ENCODE measurements at regions not wholly inside any gene's neighbourhood (a gene's known extent, or its start where the extent isn't known, plus 50 kb on each side); places are given as distances from the start of the nearest gene placed in this dataset.

DNA sequence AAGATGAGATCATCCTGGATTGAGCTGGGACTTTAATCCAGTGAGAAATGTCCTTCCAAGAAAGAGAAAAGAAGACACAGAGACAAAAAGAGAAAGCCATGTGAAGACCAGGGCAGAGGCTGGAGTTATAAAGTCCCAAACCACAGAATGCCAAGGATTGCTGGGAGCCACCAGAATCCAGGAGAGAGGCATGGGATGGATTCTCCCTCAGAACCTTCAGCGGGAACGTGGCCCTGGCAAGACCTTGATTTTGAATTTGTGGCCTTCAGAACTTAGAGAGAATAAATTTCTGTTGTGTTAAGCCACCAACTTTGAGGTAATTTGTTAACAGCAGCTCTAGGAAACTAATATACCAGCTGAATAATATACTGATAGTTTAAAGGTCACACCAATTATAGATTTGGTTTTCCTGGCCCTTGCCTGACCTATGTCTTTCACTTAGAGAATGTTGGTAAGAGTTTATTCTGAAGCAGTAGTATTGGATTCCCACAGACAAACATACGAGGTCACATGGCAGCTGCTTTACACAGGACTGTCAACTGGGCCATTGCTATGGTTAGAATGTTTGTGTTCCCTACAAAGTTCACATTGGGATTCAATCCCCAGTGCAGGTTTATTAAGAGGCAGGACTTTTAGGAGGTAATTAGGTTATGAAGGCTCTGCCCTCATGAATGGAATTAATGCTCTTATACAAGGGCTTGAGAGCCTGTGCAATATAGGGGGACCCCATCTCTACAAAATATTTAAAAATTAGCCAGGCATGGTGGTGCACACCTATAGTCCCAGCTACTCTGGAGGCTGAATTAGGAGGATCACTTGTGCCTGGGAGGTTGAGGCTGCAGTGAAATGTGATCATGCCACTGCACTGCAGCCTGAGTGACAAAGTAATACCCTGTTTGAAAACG lies 156.5 kb upstream of the EEA1 start:
- Histone ChIP-seq H3K4me1 (ENCODE audit: control insufficient read depth, insufficient read depth, low read length) (peaks cover 8% of the 10 kb centered on the region), H3K27ac (ENCODE audit: extremely low read depth, low read depth, low read length) (no peak overlapping the region), H3K9me3 (ENCODE audit: control insufficient read depth, insufficient read depth, low read depth, low read length) (no peaks in the 10 kb centered on the region), H3K4me3 (ENCODE audit: low read depth, low read length) (no peak overlapping the region), H3K36me3 (ENCODE audit: control insufficient read depth in 2 of 2, insufficient read depth in 1 of 2, low read length in 2 of 2) (no peaks in the 10 kb centered on the region)
- CTCF ChIA-PET, result interaction anchor here (0.6 to 2.3 kb wide), 6 partner anchors 10 to 154 kb away, joined by 3 to 8 read pairs (median 4); no protein-coding TSS in a partner anchor
- POLR2A ChIA-PET, result no interaction called here
- TF ChIP-seq, protein P1, sequence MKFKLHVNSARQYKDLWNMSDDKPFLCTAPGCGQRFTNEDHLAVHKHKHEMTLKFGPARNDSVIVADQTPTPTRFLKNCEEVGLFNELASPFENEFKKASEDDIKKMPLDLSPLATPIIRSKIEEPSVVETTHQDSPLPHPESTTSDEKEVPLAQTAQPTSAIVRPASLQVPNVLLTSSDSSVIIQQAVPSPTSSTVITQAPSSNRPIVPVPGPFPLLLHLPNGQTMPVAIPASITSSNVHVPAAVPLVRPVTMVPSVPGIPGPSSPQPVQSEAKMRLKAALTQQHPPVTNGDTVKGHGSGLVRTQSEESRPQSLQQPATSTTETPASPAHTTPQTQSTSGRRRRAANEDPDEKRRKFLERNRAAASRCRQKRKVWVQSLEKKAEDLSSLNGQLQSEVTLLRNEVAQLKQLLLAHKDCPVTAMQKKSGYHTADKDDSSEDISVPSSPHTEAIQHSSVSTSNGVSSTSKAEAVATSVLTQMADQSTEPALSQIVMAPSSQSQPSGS (tag by site-specific recombination; IDR thresholded peaks at IDR 0.05; ENCODE audit: low read depth), result no peak
- TF ChIP-seq ZNF664 (tag by site-specific recombination; IDR thresholded peaks at IDR 0.05) (no peak), ZNF530 (tag by site-specific recombination; IDR thresholded peaks at IDR 0.05; ENCODE audit: low read depth) (no peak), ZNF658 (tag by site-specific recombination; IDR thresholded peaks at IDR 0.05) (no peak), KLF1 (tag by site-specific recombination; IDR thresholded peaks at IDR 0.05) (no peak), ZNF366 (tag by site-specific recombination; conservative IDR thresholded peaks at IDR 0.05) (no peak), ZNF138 (tag by site-specific recombination; IDR thresholded peaks at IDR 0.05; ENCODE audit: borderline replicate concordance) (no peak), KLF8 (tag by site-specific recombination; IDR thresholded peaks at IDR 0.05) (no peak), ZBTB17 (tag by site-specific recombination; IDR thresholded peaks at IDR 0.05) (no peak), ZNF670 (tag by site-specific recombination; IDR thresholded peaks at IDR 0.05; ENCODE audit: low read depth) (no peak), ZEB2 (tag by site-specific recombination; IDR thresholded peaks at IDR 0.05) (no peak), BCL11A (tag by site-specific recombination; IDR thresholded peaks at IDR 0.05; ENCODE audit: low read depth) (no peak), ZNF292 (tag by site-specific recombination; IDR thresholded peaks at IDR 0.05; ENCODE audit: borderline replicate concordance, low read depth) (no peak), ZBTB8A (tag by site-specific recombination; IDR thresholded peaks at IDR 0.05) (no peak), ZNF777 (tag by site-specific recombination; IDR thresholded peaks at IDR 0.05; ENCODE audit: borderline replicate concordance) (no peak)
- TF ChIP-seq, protein P2, sequence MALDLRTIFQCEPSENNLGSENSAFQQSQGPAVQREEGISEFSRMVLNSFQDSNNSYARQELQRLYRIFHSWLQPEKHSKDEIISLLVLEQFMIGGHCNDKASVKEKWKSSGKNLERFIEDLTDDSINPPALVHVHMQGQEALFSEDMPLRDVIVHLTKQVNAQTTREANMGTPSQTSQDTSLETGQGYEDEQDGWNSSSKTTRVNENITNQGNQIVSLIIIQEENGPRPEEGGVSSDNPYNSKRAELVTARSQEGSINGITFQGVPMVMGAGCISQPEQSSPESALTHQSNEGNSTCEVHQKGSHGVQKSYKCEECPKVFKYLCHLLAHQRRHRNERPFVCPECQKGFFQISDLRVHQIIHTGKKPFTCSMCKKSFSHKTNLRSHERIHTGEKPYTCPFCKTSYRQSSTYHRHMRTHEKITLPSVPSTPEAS (tag by site-specific recombination; IDR thresholded peaks at IDR 0.05), result no peak
- TF ChIP-seq, protein P3, sequence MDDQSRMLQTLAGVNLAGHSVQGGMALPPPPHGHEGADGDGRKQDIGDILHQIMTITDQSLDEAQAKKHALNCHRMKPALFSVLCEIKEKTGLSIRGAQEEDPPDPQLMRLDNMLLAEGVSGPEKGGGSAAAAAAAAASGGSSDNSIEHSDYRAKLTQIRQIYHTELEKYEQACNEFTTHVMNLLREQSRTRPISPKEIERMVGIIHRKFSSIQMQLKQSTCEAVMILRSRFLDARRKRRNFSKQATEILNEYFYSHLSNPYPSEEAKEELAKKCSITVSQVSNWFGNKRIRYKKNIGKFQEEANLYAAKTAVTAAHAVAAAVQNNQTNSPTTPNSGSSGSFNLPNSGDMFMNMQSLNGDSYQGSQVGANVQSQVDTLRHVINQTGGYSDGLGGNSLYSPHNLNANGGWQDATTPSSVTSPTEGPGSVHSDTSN (CRISPR knock-in tag; IDR thresholded peaks at IDR 0.05), result no peak
- TF ChIP-seq, protein P4, sequence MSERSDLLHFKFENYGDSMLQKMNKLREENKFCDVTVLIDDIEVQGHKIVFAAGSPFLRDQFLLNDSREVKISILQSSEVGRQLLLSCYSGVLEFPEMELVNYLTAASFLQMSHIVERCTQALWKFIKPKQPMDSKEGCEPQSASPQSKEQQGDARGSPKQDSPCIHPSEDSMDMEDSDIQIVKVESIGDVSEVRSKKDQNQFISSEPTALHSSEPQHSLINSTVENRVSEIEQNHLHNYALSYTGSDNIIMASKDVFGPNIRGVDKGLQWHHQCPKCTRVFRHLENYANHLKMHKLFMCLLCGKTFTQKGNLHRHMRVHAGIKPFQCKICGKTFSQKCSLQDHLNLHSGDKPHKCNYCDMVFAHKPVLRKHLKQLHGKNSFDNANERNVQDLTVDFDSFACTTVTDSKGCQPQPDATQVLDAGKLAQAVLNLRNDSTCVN (tag by site-specific recombination; optimal IDR thresholded peaks at IDR 0.05), result no peak
- TF ChIP-seq, protein P5, sequence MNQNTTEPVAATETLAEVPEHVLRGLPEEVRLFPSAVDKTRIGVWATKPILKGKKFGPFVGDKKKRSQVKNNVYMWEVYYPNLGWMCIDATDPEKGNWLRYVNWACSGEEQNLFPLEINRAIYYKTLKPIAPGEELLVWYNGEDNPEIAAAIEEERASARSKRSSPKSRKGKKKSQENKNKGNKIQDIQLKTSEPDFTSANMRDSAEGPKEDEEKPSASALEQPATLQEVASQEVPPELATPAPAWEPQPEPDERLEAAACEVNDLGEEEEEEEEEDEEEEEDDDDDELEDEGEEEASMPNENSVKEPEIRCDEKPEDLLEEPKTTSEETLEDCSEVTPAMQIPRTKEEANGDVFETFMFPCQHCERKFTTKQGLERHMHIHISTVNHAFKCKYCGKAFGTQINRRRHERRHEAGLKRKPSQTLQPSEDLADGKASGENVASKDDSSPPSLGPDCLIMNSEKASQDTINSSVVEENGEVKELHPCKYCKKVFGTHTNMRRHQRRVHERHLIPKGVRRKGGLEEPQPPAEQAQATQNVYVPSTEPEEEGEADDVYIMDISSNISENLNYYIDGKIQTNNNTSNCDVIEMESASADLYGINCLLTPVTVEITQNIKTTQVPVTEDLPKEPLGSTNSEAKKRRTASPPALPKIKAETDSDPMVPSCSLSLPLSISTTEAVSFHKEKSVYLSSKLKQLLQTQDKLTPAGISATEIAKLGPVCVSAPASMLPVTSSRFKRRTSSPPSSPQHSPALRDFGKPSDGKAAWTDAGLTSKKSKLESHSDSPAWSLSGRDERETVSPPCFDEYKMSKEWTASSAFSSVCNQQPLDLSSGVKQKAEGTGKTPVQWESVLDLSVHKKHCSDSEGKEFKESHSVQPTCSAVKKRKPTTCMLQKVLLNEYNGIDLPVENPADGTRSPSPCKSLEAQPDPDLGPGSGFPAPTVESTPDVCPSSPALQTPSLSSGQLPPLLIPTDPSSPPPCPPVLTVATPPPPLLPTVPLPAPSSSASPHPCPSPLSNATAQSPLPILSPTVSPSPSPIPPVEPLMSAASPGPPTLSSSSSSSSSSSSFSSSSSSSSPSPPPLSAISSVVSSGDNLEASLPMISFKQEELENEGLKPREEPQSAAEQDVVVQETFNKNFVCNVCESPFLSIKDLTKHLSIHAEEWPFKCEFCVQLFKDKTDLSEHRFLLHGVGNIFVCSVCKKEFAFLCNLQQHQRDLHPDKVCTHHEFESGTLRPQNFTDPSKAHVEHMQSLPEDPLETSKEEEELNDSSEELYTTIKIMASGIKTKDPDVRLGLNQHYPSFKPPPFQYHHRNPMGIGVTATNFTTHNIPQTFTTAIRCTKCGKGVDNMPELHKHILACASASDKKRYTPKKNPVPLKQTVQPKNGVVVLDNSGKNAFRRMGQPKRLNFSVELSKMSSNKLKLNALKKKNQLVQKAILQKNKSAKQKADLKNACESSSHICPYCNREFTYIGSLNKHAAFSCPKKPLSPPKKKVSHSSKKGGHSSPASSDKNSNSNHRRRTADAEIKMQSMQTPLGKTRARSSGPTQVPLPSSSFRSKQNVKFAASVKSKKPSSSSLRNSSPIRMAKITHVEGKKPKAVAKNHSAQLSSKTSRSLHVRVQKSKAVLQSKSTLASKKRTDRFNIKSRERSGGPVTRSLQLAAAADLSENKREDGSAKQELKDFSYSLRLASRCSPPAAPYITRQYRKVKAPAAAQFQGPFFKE (tag by site-specific recombination; IDR thresholded peaks at IDR 0.05; ENCODE audit: borderline replicate concordance), result no peak

Measured in HEK293 (cell line).